SU-DHL-6 (cell line): ENCODE measurements at regions not wholly inside any gene's neighbourhood (a gene's known extent, or its start where the extent isn't known, plus 50 kb on each side); places are given as distances from the start of the nearest gene placed in this dataset.

ENCODE experiments used
- CTCF ChIP-seq: fragments of 200-600 bp; sonication (generic); IDR thresholded peaks from one replicate; pipeline ENCODE4 v1.5.1; 2017; ENCODE audit warnings: antibody characterized with exemption, mild to moderate bottlenecking, low read length, moderate library complexity; ENCODE audit not compliant: insufficient read depth, poor library complexity, severe bottlenecking
- EZH2phosphoT487 ChIP-seq: fragments of 200-600 bp; sonication (generic), shearing (Covaris generic); conservative IDR thresholded peaks from 2 replicates; pipeline ENCODE4 v1.6.1; 2018; ENCODE audit warnings: mild to moderate bottlenecking, antibody characterized with exemption, low read length, moderate library complexity, mixed read lengths

GRCh38 chr1:66455446-66455845 is 78.5 kb upstream of the SGIP1 start:
- TF ChIP-seq EZH2phosphoT487 (no peak), CTCF (no peak)
